ENCODE measurements at regions not wholly inside any gene's neighbourhood (a gene's known extent, or its start where the extent isn't known, plus 50 kb on each side); places are given as distances from the start of the nearest gene placed in this dataset.

- TF ChIP-seq, protein P1, sequence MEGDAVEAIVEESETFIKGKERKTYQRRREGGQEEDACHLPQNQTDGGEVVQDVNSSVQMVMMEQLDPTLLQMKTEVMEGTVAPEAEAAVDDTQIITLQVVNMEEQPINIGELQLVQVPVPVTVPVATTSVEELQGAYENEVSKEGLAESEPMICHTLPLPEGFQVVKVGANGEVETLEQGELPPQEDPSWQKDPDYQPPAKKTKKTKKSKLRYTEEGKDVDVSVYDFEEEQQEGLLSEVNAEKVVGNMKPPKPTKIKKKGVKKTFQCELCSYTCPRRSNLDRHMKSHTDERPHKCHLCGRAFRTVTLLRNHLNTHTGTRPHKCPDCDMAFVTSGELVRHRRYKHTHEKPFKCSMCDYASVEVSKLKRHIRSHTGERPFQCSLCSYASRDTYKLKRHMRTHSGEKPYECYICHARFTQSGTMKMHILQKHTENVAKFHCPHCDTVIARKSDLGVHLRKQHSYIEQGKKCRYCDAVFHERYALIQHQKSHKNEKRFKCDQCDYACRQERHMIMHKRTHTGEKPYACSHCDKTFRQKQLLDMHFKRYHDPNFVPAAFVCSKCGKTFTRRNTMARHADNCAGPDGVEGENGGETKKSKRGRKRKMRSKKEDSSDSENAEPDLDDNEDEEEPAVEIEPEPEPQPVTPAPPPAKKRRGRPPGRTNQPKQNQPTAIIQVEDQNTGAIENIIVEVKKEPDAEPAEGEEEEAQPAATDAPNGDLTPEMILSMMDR (IDR thresholded peaks at IDR 0.05; ENCODE audit: borderline replicate concordance, control extremely low read depth, extremely low read depth, insufficient read depth, missing control alignments) = no peak
- no peak for DNase-seq (ENCODE audit: low spot score)
- in situ Hi-C loops (cut with MboI; ENCODE audit: low sequenced_read_pairs, unreplicated experiment) = no loop called here
Measured at GRCh38 chrX:22365460-22365859, 92.7 kb downstream of the CBLL2 start.

GRCh38 chrX:22366166-22366702 lies 93.5 kb downstream of the CBLL2 start:
- no peak for DNase-seq (ENCODE audit: low spot score)
- TF ChIP-seq, protein P1 (IDR thresholded peaks at IDR 0.05; ENCODE audit: borderline replicate concordance, control extremely low read depth, extremely low read depth, insufficient read depth, missing control alignments) = no peak
- in situ Hi-C loops (cut with MboI; ENCODE audit: low sequenced_read_pairs, unreplicated experiment) = no loop called here

GRCh38 chrX:22366906-22367305 lies 94.2 kb downstream of the CBLL2 start:
- in situ Hi-C loops (cut with MboI; ENCODE audit: low sequenced_read_pairs, unreplicated experiment) = no loop called here
- DNase-seq (ENCODE audit: low spot score) = no peak
- TF ChIP-seq, protein P1 (IDR thresholded peaks at IDR 0.05; ENCODE audit: borderline replicate concordance, control extremely low read depth, extremely low read depth, insufficient read depth, missing control alignments) = no peak

DNA sequence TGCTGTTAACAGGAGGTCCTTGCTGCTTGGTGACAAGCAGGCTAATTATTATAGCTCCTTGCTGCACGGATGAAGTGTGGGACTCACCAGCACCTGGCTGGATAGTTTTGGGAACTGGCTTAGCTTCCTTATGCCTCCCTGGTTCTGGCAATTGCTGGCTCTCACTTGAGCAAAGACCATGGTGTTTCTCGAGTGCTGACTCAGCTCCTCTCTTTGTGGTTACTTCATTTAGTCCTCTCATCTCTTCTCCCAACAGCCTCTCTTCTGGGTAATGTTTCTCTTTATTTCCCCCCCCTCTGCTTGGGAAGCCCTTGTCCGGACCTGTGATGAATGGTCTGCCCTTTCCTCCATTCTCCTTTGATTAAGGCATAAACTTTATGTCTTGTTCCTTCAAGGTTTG lies 100.4 kb downstream of the CBLL2 start:
- no peak for DNase-seq (ENCODE audit: low spot score)
- TF ChIP-seq, protein P1 (IDR thresholded peaks at IDR 0.05; ENCODE audit: borderline replicate concordance, control extremely low read depth, extremely low read depth, insufficient read depth, missing control alignments) = no peak
- in situ Hi-C loops (cut with MboI; ENCODE audit: low sequenced_read_pairs, unreplicated experiment) = no loop called here

- TF ChIP-seq, protein P1 (IDR thresholded peaks at IDR 0.05; ENCODE audit: borderline replicate concordance, control extremely low read depth, extremely low read depth, insufficient read depth, missing control alignments) = no peak
- in situ Hi-C loops (cut with MboI; ENCODE audit: low sequenced_read_pairs, unreplicated experiment) = no loop called here
- DNase-seq (ENCODE audit: low spot score) = no peak
Measured at GRCh38 chrX:22373766-22374165, 101.1 kb downstream of the CBLL2 start.

GRCh38 chrX:22376369-22376768 lies 103.7 kb downstream of the CBLL2 start:
- no peak for DNase-seq (ENCODE audit: low spot score)
- TF ChIP-seq, protein P1 (IDR thresholded peaks at IDR 0.05; ENCODE audit: borderline replicate concordance, control extremely low read depth, extremely low read depth, insufficient read depth, missing control alignments) = no peak
- in situ Hi-C loops (cut with MboI; ENCODE audit: low sequenced_read_pairs, unreplicated experiment) = no loop called here

Data from GM13976 (cell line).